ENCODE measurements at regions not wholly inside any gene's neighbourhood (a gene's known extent, or its start where the extent isn't known, plus 50 kb on each side); places are given as distances from the start of the nearest gene placed in this dataset.

GRCh38 chr4:96093057-96093456, 253.2 kb downstream of the PDHA2 start:
- in situ Hi-C loops (cut with HindIII; ENCODE audit: low pct_unique_long_range_greater_than_20kb, low sequenced_read_pairs) (no loop called here), intact Hi-C loops (cut with micrococcal nuclease; ENCODE audit: unreplicated experiment) (no loop called here)
- CTCF ChIA-PET: no interaction called here
- TF ChIP-seq, protein P1, sequence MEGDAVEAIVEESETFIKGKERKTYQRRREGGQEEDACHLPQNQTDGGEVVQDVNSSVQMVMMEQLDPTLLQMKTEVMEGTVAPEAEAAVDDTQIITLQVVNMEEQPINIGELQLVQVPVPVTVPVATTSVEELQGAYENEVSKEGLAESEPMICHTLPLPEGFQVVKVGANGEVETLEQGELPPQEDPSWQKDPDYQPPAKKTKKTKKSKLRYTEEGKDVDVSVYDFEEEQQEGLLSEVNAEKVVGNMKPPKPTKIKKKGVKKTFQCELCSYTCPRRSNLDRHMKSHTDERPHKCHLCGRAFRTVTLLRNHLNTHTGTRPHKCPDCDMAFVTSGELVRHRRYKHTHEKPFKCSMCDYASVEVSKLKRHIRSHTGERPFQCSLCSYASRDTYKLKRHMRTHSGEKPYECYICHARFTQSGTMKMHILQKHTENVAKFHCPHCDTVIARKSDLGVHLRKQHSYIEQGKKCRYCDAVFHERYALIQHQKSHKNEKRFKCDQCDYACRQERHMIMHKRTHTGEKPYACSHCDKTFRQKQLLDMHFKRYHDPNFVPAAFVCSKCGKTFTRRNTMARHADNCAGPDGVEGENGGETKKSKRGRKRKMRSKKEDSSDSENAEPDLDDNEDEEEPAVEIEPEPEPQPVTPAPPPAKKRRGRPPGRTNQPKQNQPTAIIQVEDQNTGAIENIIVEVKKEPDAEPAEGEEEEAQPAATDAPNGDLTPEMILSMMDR (IDR thresholded peaks at IDR 0.05): no peak
- TF ChIP-seq POLR2AphosphoS5 (IDR thresholded peaks at IDR 0.05; ENCODE audit: low read depth, low read length) (no peak), TCF7L2 (IDR thresholded peaks at IDR 0.05; ENCODE audit: low read depth, low read length) (no peak), SIN3A (IDR thresholded peaks at IDR 0.05; ENCODE audit: borderline replicate concordance, insufficient read depth, low read depth, low read length) (no peak)
- TF ChIP-seq, protein P2, sequence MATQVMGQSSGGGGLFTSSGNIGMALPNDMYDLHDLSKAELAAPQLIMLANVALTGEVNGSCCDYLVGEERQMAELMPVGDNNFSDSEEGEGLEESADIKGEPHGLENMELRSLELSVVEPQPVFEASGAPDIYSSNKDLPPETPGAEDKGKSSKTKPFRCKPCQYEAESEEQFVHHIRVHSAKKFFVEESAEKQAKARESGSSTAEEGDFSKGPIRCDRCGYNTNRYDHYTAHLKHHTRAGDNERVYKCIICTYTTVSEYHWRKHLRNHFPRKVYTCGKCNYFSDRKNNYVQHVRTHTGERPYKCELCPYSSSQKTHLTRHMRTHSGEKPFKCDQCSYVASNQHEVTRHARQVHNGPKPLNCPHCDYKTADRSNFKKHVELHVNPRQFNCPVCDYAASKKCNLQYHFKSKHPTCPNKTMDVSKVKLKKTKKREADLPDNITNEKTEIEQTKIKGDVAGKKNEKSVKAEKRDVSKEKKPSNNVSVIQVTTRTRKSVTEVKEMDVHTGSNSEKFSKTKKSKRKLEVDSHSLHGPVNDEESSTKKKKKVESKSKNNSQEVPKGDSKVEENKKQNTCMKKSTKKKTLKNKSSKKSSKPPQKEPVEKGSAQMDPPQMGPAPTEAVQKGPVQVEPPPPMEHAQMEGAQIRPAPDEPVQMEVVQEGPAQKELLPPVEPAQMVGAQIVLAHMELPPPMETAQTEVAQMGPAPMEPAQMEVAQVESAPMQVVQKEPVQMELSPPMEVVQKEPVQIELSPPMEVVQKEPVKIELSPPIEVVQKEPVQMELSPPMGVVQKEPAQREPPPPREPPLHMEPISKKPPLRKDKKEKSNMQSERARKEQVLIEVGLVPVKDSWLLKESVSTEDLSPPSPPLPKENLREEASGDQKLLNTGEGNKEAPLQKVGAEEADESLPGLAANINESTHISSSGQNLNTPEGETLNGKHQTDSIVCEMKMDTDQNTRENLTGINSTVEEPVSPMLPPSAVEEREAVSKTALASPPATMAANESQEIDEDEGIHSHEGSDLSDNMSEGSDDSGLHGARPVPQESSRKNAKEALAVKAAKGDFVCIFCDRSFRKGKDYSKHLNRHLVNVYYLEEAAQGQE (IDR thresholded peaks at IDR 0.05; ENCODE audit: insufficient read depth in 1 of 2, low read depth in 2 of 2, low read length in 1 of 2): no peak
- Histone ChIP-seq H3K27me3 (ENCODE audit: control insufficient read depth, insufficient read depth, low read length) (no peaks in the 10 kb centered on the region), H3K36me3 (ENCODE audit: control insufficient read depth, insufficient read depth, low read length) (no peaks in the 10 kb centered on the region), H3K4me3 (ENCODE audit: low read depth in 2 of 2, low read length in 2 of 2) (no peak overlapping the region), H3K9me3 (ENCODE audit: control insufficient read depth, insufficient read depth, low read depth, low read length) (no peaks in the 10 kb centered on the region), H3K4me1 (ENCODE audit: control insufficient read depth, insufficient read depth, low read length) (no peaks in the 10 kb centered on the region), H3K27ac (ENCODE audit: low read length) (no peak overlapping the region)
- POLR2A ChIA-PET: no interaction called here
- ATAC-seq (no peak), DNase-seq (ENCODE audit: low read depth, low spot score) (no peak)
- BruUV-seq (replicated peaks): no TSS peak

DNA sequence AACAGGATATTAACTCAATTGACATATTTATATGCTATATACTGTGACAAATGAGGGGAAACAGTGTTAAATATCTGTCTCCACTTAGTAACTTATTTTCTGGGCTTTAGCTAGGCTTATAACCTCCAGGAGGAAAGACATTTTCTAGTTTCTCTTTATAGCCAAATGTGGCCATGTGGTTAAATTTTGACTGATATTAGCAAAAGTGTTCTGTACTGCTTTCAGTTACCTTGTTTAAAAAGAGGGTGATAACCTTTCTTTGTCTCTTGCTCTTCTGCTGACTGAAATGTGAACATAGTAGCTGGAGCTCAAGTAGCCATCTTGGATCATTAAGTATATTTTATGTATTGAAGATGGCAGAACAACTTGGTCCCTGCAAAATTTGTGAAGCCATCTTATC, 253.7 kb downstream of the PDHA2 start:
- no TSS peak for BruUV-seq (replicated peaks)
- CTCF ChIA-PET: no interaction called here

More for the DNA sequence above, 253.7 kb downstream of the PDHA2 start:
- DNase-seq (ENCODE audit: low read depth, low spot score) (no peak), ATAC-seq (no peak)
- H3K27me3 ChIP-seq (ENCODE audit: control insufficient read depth, insufficient read depth, low read length): no peaks in the 10 kb centered on the region
- H3K9me3 ChIP-seq (ENCODE audit: control insufficient read depth, insufficient read depth, low read depth, low read length): no peaks in the 10 kb centered on the region
- in situ Hi-C loops (cut with HindIII; ENCODE audit: low pct_unique_long_range_greater_than_20kb, low sequenced_read_pairs) (no loop called here), intact Hi-C loops (cut with micrococcal nuclease; ENCODE audit: unreplicated experiment) (no loop called here)
- H3K4me1 ChIP-seq (ENCODE audit: control insufficient read depth, insufficient read depth, low read length): no peaks in the 10 kb centered on the region
- POLR2A ChIA-PET: no interaction called here
- no peak overlapping the region for H3K4me3 ChIP-seq (ENCODE audit: low read depth in 2 of 2, low read length in 2 of 2)
- TF ChIP-seq, protein P2 (IDR thresholded peaks at IDR 0.05; ENCODE audit: insufficient read depth in 1 of 2, low read depth in 2 of 2, low read length in 1 of 2): no peak
- no peak for TF ChIP-seq SIN3A (IDR thresholded peaks at IDR 0.05; ENCODE audit: borderline replicate concordance, insufficient read depth, low read depth, low read length)
- TF ChIP-seq TCF7L2 (IDR thresholded peaks at IDR 0.05; ENCODE audit: low read depth, low read length): no peak
- TF ChIP-seq POLR2AphosphoS5 (IDR thresholded peaks at IDR 0.05; ENCODE audit: low read depth, low read length): no peak
- TF ChIP-seq, protein P1 (IDR thresholded peaks at IDR 0.05): no peak
- no peak overlapping the region for H3K27ac ChIP-seq (ENCODE audit: low read length)
- H3K36me3 ChIP-seq (ENCODE audit: control insufficient read depth, insufficient read depth, low read length): no peaks in the 10 kb centered on the region

All from Panc1 (cell line).